GM23338 (cell line): ENCODE measurements at regions not wholly inside any gene's neighbourhood (a gene's known extent, or its start where the extent isn't known, plus 50 kb on each side); places are given as distances from the start of the nearest gene placed in this dataset.

Source experiments
- ATAC-seq: fragments of 200-7000 bp; cut with Tn5 transposase; 3 replicates; pipeline ENCODE4 v1.9.1; 2020
- DNase-seq: peaks from one replicate; pipeline ENCODE4 v3.0.0-alpha.2; 2015; ENCODE audit warnings: low spot score
- H2AFZ ChIP-seq: fragments of 200-600 bp; sonication (generic); 2 replicates; pipeline ENCODE4 v1.8.0; 2016; ENCODE audit warnings: antibody characterized with exemption, mild to moderate bottlenecking, moderate library complexity
- H3F3A ChIP-seq: fragments of 200-600 bp; sonication (generic); replicated peaks from 2 replicates; pipeline ENCODE4 v1.8.0; 2017; ENCODE audit warnings: antibody characterized with exemption, mixed run types, low read depth
- H3K27ac ChIP-seq: fragments of 200-600 bp; sonication (generic); 2 replicates; pipeline ENCODE4 v1.6.1; 2016; ENCODE audit warnings: low read depth
- H3K27me3 ChIP-seq: fragments of 200-600 bp; sonication (generic); 2 replicates; pipeline ENCODE4 v1.8.0; 2016; ENCODE audit warnings: mild to moderate bottlenecking, mixed run types, moderate library complexity; ENCODE audit not compliant: insufficient read depth
- H3K36me3 ChIP-seq: fragments of 200-600 bp; sonication (generic); 2 replicates; pipeline ENCODE4 v1.8.0; 2016; ENCODE audit warnings: mild to moderate bottlenecking; ENCODE audit not compliant: insufficient read depth
- H3K4me1 ChIP-seq: fragments of 200-600 bp; sonication (generic); 2 replicates; pipeline ENCODE4 v1.8.0; 2016; ENCODE audit warnings: mild to moderate bottlenecking, moderate library complexity; ENCODE audit not compliant: insufficient read depth
- H3K4me2 ChIP-seq: fragments of 200-600 bp; sonication (generic); 2 replicates; pipeline ENCODE4 v1.7.1; 2017; ENCODE audit warnings: mixed run types
- H3K4me3 ChIP-seq: fragments of 200-600 bp; sonication (generic); 2 replicates; pipeline ENCODE4 v1.6.1; 2016; ENCODE audit warnings: mixed run types
- H3K79me2 ChIP-seq: fragments of 200-600 bp; sonication (generic); replicated peaks from 2 replicates; pipeline ENCODE4 v1.8.0; 2017; ENCODE audit warnings: mild to moderate bottlenecking; ENCODE audit not compliant: insufficient read depth
- H3K9me2 ChIP-seq: fragments of 200-600 bp; sonication (generic); 2 replicates; pipeline ENCODE4 v1.8.0; 2017; ENCODE audit not compliant: insufficient read depth
- H4K20me1 ChIP-seq: fragments of 200-600 bp; sonication (generic); replicated peaks from 2 replicates; pipeline ENCODE4 v1.8.0; 2017; ENCODE audit warnings: mild to moderate bottlenecking; ENCODE audit not compliant: insufficient read depth
- H3K27ac Mint-ChIP-seq: 2 replicates; pipeline ENCODE4 v1.8.0; 2020; ENCODE audit warnings: inconsistent platforms, mild to moderate bottlenecking, moderate library complexity, mixed read lengths
- H3K27me3 Mint-ChIP-seq: 3 replicates; pipeline ENCODE4 v1.8.0; 2022; ENCODE audit warnings: low read depth, mild to moderate bottlenecking, moderate library complexity, mixed read lengths, inconsistent platforms; ENCODE audit not compliant: insufficient read depth, poor library complexity
- H3K36me3 Mint-ChIP-seq: 3 replicates; pipeline ENCODE4 v1.8.0; 2021; ENCODE audit warnings: low read depth, mild to moderate bottlenecking, inconsistent platforms, moderate library complexity, mixed read lengths
- H3K4me1 Mint-ChIP-seq: 3 replicates; pipeline ENCODE4 v1.8.0; 2020; ENCODE audit warnings: mild to moderate bottlenecking, inconsistent platforms, mixed read lengths
- H3K4me3 Mint-ChIP-seq: 3 replicates; pipeline ENCODE4 v1.8.0; 2021; ENCODE audit warnings: moderate library complexity, mild to moderate bottlenecking, inconsistent platforms, mixed read lengths
- H3K9me3 Mint-ChIP-seq: 3 replicates; pipeline ENCODE4 v1.8.0; 2020; ENCODE audit warnings: moderate library complexity, mild to moderate bottlenecking, inconsistent platforms, mixed read lengths
- CTCF ChIP-seq, 2 experiments: fragments of 200-600 bp in 1 of 2; sonication (generic) in 1 of 2; conservative IDR thresholded peaks; 2 replicates each; pipeline versions ENCODE4 v1.5.1 to v1.6.1; 2016 to 2017; ENCODE audit warnings: antibody characterized with exemption in 2 of 2, low read depth in 2 of 2, mild to moderate bottlenecking in 2 of 2, moderate library complexity in 1 of 2
- EZH2phosphoT487 ChIP-seq: fragments of 200-600 bp; sonication (generic); IDR thresholded peaks from one replicate; pipeline ENCODE4 v1.8.1; 2018; ENCODE audit warnings: antibody characterized with exemption; ENCODE audit not compliant: unreplicated experiment
- NANOG ChIP-seq: IDR thresholded peaks from 2 replicates; pipeline ENCODE4 v1.6.1; 2016; ENCODE audit warnings: antibody characterized with exemption, borderline replicate concordance
- POLR2AphosphoS5 ChIP-seq: IDR thresholded peaks from 2 replicates; pipeline ENCODE4 v1.6.1; 2016; ENCODE audit warnings: antibody characterized with exemption, low read depth
- STAT1 ChIP-seq: IDR thresholded peaks from one replicate; pipeline ENCODE4 v1.6.1; 2016; ENCODE audit warnings: antibody characterized with exemption; ENCODE audit not compliant: unreplicated experiment
- ZNF331 ChIP-seq: fragments of 250-450 bp; sonication (Bioruptor Pico); IDR thresholded peaks from 2 replicates; pipeline ENCODE4 v1.5.0; 2020; ENCODE audit warnings: low read depth, mild to moderate bottlenecking, moderate library complexity
- ZNF462 ChIP-seq: fragments of 250-450 bp; sonication (Bioruptor Pico); IDR thresholded peaks from 2 replicates; pipeline ENCODE4 v1.5.0; 2020; ENCODE audit warnings: mild to moderate bottlenecking, moderate library complexity

- TF ChIP-seq ZNF462 (CRISPR knock-in tag): no peak
These were observed 224.8 kb upstream of the ID2 start (continued) for GRCh38 chr2:8457092-8457481.

- Histone ChIP-seq H3K4me2 (peak overlapping the region; percentile 78), H3K4me3 (peak overlapping the region; percentile 44), H3F3A (no peaks in the 10 kb centered on the region), H3K36me3 (no peaks in the 10 kb centered on the region), H3K27ac (no peak overlapping the region), H3K9me2 (0 out of 2 replicates have a peak, but pooled peaks cover 4% of the 10 kb centered on the region), H3K4me1 (peaks cover 7% of the 10 kb centered on the region; the same call in 1 of the 2 replicates), H3K79me2 (no peaks in the 10 kb centered on the region), H2AFZ (no peak overlapping the region), H3K27me3 (no peaks in the 10 kb centered on the region; the same call in 1 of the 2 replicates), H4K20me1 (no peaks in the 10 kb centered on the region)
- peaks cover 2% of the 10 kb centered on the region for H3K27me3 Mint-ChIP-seq
- no peak overlapping the region; the same call in 2 of the 3 replicates for H3K4me3 Mint-ChIP-seq
- ATAC-seq (no peak; the same call in 2 of the 3 replicates), DNase-seq (peak; percentile 14)
- no peak overlapping the region for H3K27ac Mint-ChIP-seq
- peaks cover 8% of the 10 kb centered on the region for H3K4me1 Mint-ChIP-seq
- no peaks in the 10 kb centered on the region for H3K9me3 Mint-ChIP-seq
- no peaks in the 10 kb centered on the region for H3K36me3 Mint-ChIP-seq
- TF ChIP-seq ZNF331 (CRISPR knock-in tag): no peak
- TF ChIP-seq STAT1: no peak
- TF ChIP-seq POLR2AphosphoS5: no peak
- no peak for TF ChIP-seq EZH2phosphoT487
- TF ChIP-seq NANOG: no peak
- TF ChIP-seq CTCF (conservative IDR thresholded peaks at IDR 0.05; ENCODE audit: low read depth in 2 of 2): no peak
These were observed 224.0 kb upstream of the ID2 start for GRCh38 chr2:8457699-8458502.
